KBM-7 (cell line): ENCODE measurements at regions not wholly inside any gene's neighbourhood (a gene's known extent, or its start where the extent isn't known, plus 50 kb on each side); places are given as distances from the start of the nearest gene placed in this dataset.
"Not testable (repeated sequence)": the region's sequence is repeated elsewhere in the genome, so short reads cannot be mapped to it uniquely, and the experiment has no call there.

Experiments
- DNase-seq: peaks from one replicate; pipeline ENCODE4 v3.0.0-alpha.2; 2015
- in situ Hi-C: fragments of 300-500 bp; cut with MboI; formaldehyde crosslinking; loops from 2 replicates; pipeline ENCODE4 v1.14.3; 2020; ENCODE audit warnings: low sequenced_read_pairs, low pct_unique_long_range_greater_than_20kb, mixed read lengths

GRCh38 chr15:63434576-63435186, 53.0 kb upstream of the CA12 start:
- no peak for DNase-seq

GRCh38 chr15:63435204-63435820, 53.7 kb upstream of the CA12 start:
- in situ Hi-C loops: no loop called here
- DNase-seq: no peak

More at GRCh38 chr15:63434576-63435186, 53.0 kb upstream of the CA12 start:
- in situ Hi-C loops: no loop called here

- in situ Hi-C loops: no loop called here
- DNase-seq: no peak
These were observed 54.7 kb upstream of the CA12 start for GRCh38 chr15:63436341-63436740.

- DNase-seq: peak; percentile 90
- in situ Hi-C loops: no loop called here
These were observed 55.3 kb upstream of the CA12 start for GRCh38 chr15:63436872-63437375.

- no peak for DNase-seq
- in situ Hi-C loops: no loop called here
These were observed 58.1 kb upstream of the CA12 start for GRCh38 chr15:63439536-63440264.

- DNase-seq: no peak
- in situ Hi-C loops: no loop called here
These were observed 58.6 kb upstream of the CA12 start for GRCh38 chr15:63440265-63440648.

GRCh38 chr15:63440756-63441155, 59.1 kb upstream of the CA12 start:
- no peak for DNase-seq

GRCh38 chr15:63441266-63441665, 59.6 kb upstream of the CA12 start:
- in situ Hi-C loops: no loop called here
- DNase-seq: no peak

More at GRCh38 chr15:63440756-63441155, 59.1 kb upstream of the CA12 start:
- in situ Hi-C loops: no loop called here

GRCh38 chr15:63442080-63442479, 60.4 kb upstream of the CA12 start:
- DNase-seq: peak; percentile 39
- in situ Hi-C loops: no loop called here

GRCh38 chr15:63444611-63445010, 59.8 kb upstream of the USP3 start:
- in situ Hi-C loops: no loop called here
- no peak for DNase-seq

- no peak for DNase-seq
These were observed 58.1 kb upstream of the USP3 start for GRCh38 chr15:63446255-63446654.

GRCh38 chr15:63447017-63447676, 57.2 kb upstream of the USP3 start:
- in situ Hi-C loops: no loop called here
- DNase-seq: no peak

More at GRCh38 chr15:63446255-63446654, 58.1 kb upstream of the USP3 start:
- in situ Hi-C loops: no loop called here

GRCh38 chr15:63448266-63448665, 56.1 kb upstream of the USP3 start:
- in situ Hi-C loops: no loop called here
- peak; percentile 90 for DNase-seq

GRCh38 chr15:63448872-63449555, 55.4 kb upstream of the USP3 start:
- in situ Hi-C loops: not testable (repeated sequence)

GRCh38 chr15:63449731-63450130, 54.7 kb upstream of the USP3 start:
- in situ Hi-C loops: no loop called here
- DNase-seq: no peak

More at GRCh38 chr15:63448872-63449555, 55.4 kb upstream of the USP3 start:
- not testable (repeated sequence) for DNase-seq

GRCh38 chr15:63450884-63451225, 53.5 kb upstream of the USP3 start:
- DNase-seq: no peak
- in situ Hi-C loops: no loop called here

GRCh38 chr15:63451671-63452315, 52.6 kb upstream of the USP3 start:
- DNase-seq: no peak
- in situ Hi-C loops: no loop called here

- in situ Hi-C loops: no loop called here
- DNase-seq: no peak
These were observed 51.7 kb upstream of the USP3 start for GRCh38 chr15:63452552-63453136.
